ENCODE measurements at regions not wholly inside any gene's neighbourhood (a gene's known extent, or its start where the extent isn't known, plus 50 kb on each side); places are given as distances from the start of the nearest gene placed in this dataset.

- H3K36me3 ChIP-seq (ENCODE audit: insufficient read depth, low read length): no peaks in the 10 kb centered on the region
- H3K27ac ChIP-seq (ENCODE audit: low read depth, low read length, poor library complexity, severe bottlenecking): no peak overlapping the region
- no TSS peak for BruUV-seq (replicated peaks)
- no peak for DNase-seq (ENCODE audit: low spot score)
- ChIA-PET CTCF (ENCODE audit: unreplicated experiment) (no interaction called here), POLR2A (interaction anchor here (1.0 kb wide), 1 partner anchor 12 kb away, joined by 3 read pairs; no protein-coding TSS in a partner anchor)
- no peaks in the 10 kb centered on the region for H4K20me1 ChIP-seq (ENCODE audit: insufficient read depth, low read length)
- H3K79me2 ChIP-seq (ENCODE audit: insufficient read depth, low read depth, low read length): no peaks in the 10 kb centered on the region
- no peak overlapping the region for H2AFZ ChIP-seq (ENCODE audit: low read length)
- no peak overlapping the region for H3K4me2 ChIP-seq (ENCODE audit: low read length)
- no peak overlapping the region for H3K4me3 ChIP-seq (ENCODE audit: low read depth, low read length, poor library complexity, severe bottlenecking)
- intact Hi-C loops (cut with micrococcal nuclease; ENCODE audit: unreplicated experiment): no loop called here
- no peaks in the 10 kb centered on the region for H3K9me3 ChIP-seq (ENCODE audit: low read length)
- no peaks in the 10 kb centered on the region for H3K9me2 ChIP-seq (ENCODE audit: insufficient read depth, low read length)
- no peaks in the 10 kb centered on the region for H3K4me1 ChIP-seq (ENCODE audit: insufficient read depth, low read length, poor library complexity, severe bottlenecking)
- TF ChIP-seq CTCF (conservative IDR thresholded peaks at IDR 0.05; ENCODE audit: low read length) (no peak), EZH2phosphoT487 (IDR thresholded peaks at IDR 0.05; ENCODE audit: borderline replicate concordance, low read depth, low read length) (no peak)
Measured at GRCh38 chr2:37527361-37527760, 144.1 kb downstream of the CDC42EP3 start.

GRCh38 chr2:37529830-37530415, 141.5 kb downstream of the CDC42EP3 start:
- H4K20me1 ChIP-seq (ENCODE audit: insufficient read depth, low read length): no peaks in the 10 kb centered on the region
- no peaks in the 10 kb centered on the region for H3K4me1 ChIP-seq (ENCODE audit: insufficient read depth, low read length, poor library complexity, severe bottlenecking)
- DNase-seq (ENCODE audit: low spot score): no peak
- intact Hi-C loops (cut with micrococcal nuclease; ENCODE audit: unreplicated experiment): loop anchor here (10.0 kb wide), 1 partner anchor 345 kb away; the partner anchor contains the start of gene SULT6B1
- H3K4me3 ChIP-seq (ENCODE audit: low read depth, low read length, poor library complexity, severe bottlenecking): no peak overlapping the region
- TF ChIP-seq EZH2phosphoT487 (IDR thresholded peaks at IDR 0.05; ENCODE audit: borderline replicate concordance, low read depth, low read length): no peak
- no TSS peak for BruUV-seq (replicated peaks)
- H3K36me3 ChIP-seq (ENCODE audit: insufficient read depth, low read length): no peaks in the 10 kb centered on the region
- no peak overlapping the region for H3K4me2 ChIP-seq (ENCODE audit: low read length)
- H3K9me2 ChIP-seq (ENCODE audit: insufficient read depth, low read length): no peaks in the 10 kb centered on the region
- CTCF ChIA-PET (ENCODE audit: unreplicated experiment): no interaction called here
- no peak overlapping the region for H3K27ac ChIP-seq (ENCODE audit: low read depth, low read length, poor library complexity, severe bottlenecking)
- H3K79me2 ChIP-seq (ENCODE audit: insufficient read depth, low read depth, low read length): no peaks in the 10 kb centered on the region
- H2AFZ ChIP-seq (ENCODE audit: low read length): no peak overlapping the region
- no peaks in the 10 kb centered on the region for H3K9me3 ChIP-seq (ENCODE audit: low read length)
- POLR2A ChIA-PET: interaction anchor here (0.7 to 1.9 kb wide), 3 partner anchors 9 to 56 kb away, joined by 4 to 6 read pairs (median 6); no protein-coding TSS in a partner anchor

GRCh38 chr2:37532503-37532902, 138.9 kb downstream of the CDC42EP3 start:
- POLR2A ChIA-PET: interaction anchor here (0.6 kb wide), 1 partner anchor 510 kb away, joined by 4 read pairs; no protein-coding TSS in a partner anchor
- BruUV-seq (replicated peaks): no TSS peak
- TF ChIP-seq EZH2phosphoT487 (IDR thresholded peaks at IDR 0.05; ENCODE audit: borderline replicate concordance, low read depth, low read length): no peak
- no peak for TF ChIP-seq CTCF (conservative IDR thresholded peaks at IDR 0.05; ENCODE audit: low read length)

More at GRCh38 chr2:37532503-37532902, 138.9 kb downstream of the CDC42EP3 start:
- Histone ChIP-seq H3K4me2 (ENCODE audit: low read length) (no peak overlapping the region), H3K9me3 (ENCODE audit: low read length) (no peaks in the 10 kb centered on the region), H2AFZ (ENCODE audit: low read length) (no peak overlapping the region), H3K27ac (ENCODE audit: low read depth, low read length, poor library complexity, severe bottlenecking) (no peak overlapping the region), H4K20me1 (ENCODE audit: insufficient read depth, low read length) (no peaks in the 10 kb centered on the region), H3K4me1 (ENCODE audit: insufficient read depth, low read length, poor library complexity, severe bottlenecking) (no peaks in the 10 kb centered on the region), H3K4me3 (ENCODE audit: low read depth, low read length, poor library complexity, severe bottlenecking) (no peak overlapping the region), H3K79me2 (ENCODE audit: insufficient read depth, low read depth, low read length) (no peaks in the 10 kb centered on the region), H3K36me3 (ENCODE audit: insufficient read depth, low read length) (no peaks in the 10 kb centered on the region), H3K9me2 (ENCODE audit: insufficient read depth, low read length) (no peaks in the 10 kb centered on the region)
- no peak for DNase-seq (ENCODE audit: low spot score)
- CTCF ChIA-PET (ENCODE audit: unreplicated experiment): no interaction called here
- intact Hi-C loops (cut with micrococcal nuclease; ENCODE audit: unreplicated experiment): loop anchor here (10.0 kb wide), 1 partner anchor 348 kb away; the partner anchor contains the start of gene SULT6B1
